C4-2B (cell line): ENCODE measurements at regions not wholly inside any gene's neighbourhood (a gene's known extent, or its start where the extent isn't known, plus 50 kb on each side); places are given as distances from the start of the nearest gene placed in this dataset.

Source experiments
- ZFX ChIP-seq: fragments of 450-650 bp; IDR thresholded peaks from 2 replicates; pipeline ENCODE4 v1.6.1; 2017
- TF ChIP-seq, protein P1 (sequence below): fragments of 450-650 bp; conservative IDR thresholded peaks from 2 replicates; pipeline ENCODE4 v1.5.1; 2017; ENCODE audit warnings: mild to moderate bottlenecking

DNA sequence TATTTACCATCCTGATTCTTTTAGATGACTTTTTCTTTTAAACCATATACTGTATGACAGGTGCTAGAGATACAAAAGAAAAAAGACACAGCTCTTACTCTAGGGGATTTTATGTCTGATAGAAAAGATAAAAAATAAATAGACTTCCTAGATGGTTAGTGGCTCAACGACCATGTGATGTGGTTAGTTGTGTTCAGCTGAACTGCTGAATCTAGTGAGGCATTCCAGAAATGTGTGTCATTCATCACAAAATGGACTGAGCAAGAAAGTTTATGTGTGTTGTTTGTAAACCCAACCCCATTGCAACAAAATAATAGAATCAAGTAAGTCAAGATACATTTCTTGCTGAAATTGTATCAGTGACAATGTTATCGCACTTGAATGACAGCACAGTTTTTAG is 205.8 kb upstream of the LYPLAL1 start:
- TF ChIP-seq, protein P1, sequence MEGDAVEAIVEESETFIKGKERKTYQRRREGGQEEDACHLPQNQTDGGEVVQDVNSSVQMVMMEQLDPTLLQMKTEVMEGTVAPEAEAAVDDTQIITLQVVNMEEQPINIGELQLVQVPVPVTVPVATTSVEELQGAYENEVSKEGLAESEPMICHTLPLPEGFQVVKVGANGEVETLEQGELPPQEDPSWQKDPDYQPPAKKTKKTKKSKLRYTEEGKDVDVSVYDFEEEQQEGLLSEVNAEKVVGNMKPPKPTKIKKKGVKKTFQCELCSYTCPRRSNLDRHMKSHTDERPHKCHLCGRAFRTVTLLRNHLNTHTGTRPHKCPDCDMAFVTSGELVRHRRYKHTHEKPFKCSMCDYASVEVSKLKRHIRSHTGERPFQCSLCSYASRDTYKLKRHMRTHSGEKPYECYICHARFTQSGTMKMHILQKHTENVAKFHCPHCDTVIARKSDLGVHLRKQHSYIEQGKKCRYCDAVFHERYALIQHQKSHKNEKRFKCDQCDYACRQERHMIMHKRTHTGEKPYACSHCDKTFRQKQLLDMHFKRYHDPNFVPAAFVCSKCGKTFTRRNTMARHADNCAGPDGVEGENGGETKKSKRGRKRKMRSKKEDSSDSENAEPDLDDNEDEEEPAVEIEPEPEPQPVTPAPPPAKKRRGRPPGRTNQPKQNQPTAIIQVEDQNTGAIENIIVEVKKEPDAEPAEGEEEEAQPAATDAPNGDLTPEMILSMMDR, result no peak
- TF ChIP-seq ZFX, result no peak
